Erythroblast (primary cell): ENCODE measurements at regions not wholly inside any gene's neighbourhood (a gene's known extent, or its start where the extent isn't known, plus 50 kb on each side); places are given as distances from the start of the nearest gene placed in this dataset.

ENCODE experiments used
- GATA1 ChIP-seq: IDR thresholded peaks from 2 replicates; pipeline ENCODE4 v1.6.1; 2011; ENCODE audit warnings: low read depth, mild to moderate bottlenecking, control low read depth, low read length, moderate library complexity
- POLR2A ChIP-seq: IDR thresholded peaks from 2 replicates; pipeline ENCODE4 v1.6.1; 2011; ENCODE audit warnings: mild to moderate bottlenecking, low read length

GRCh38 chr15:95645791-95646338 is 684.6 kb upstream of the NR2F2 start:
- TF ChIP-seq POLR2A: no peak
- TF ChIP-seq GATA1: no peak
